ENCODE measurements at regions not wholly inside any gene's neighbourhood (a gene's known extent, or its start where the extent isn't known, plus 50 kb on each side); places are given as distances from the start of the nearest gene placed in this dataset.

- Histone ChIP-seq H3K4me1 (no peaks in the 10 kb centered on the region), H3K27me3 (no peaks in the 10 kb centered on the region), H3K4me3 (no peak overlapping the region), H3K9me3 (no peaks in the 10 kb centered on the region), H3K27ac (no peak overlapping the region), H3K36me3 (no peaks in the 10 kb centered on the region)
- TF ChIP-seq POLR2A (IDR thresholded peaks at IDR 0.05) (no peak), CTCF (IDR thresholded peaks at IDR 0.05) (no peak)
- no peak for DNase-seq
- WGBS (ENCODE audit: insufficient coverage, low coverage, low lambda C conversion rate, missing lambda C conversion rate): 63% methylated on average over 4 of the region's 4 CpGs
- ATAC-seq: no peak
- intact Hi-C loops (cut with DNase I): no loop called here
Observed at GRCh38 chr4:45186249-45186648, 459.9 kb upstream of the GNPDA2 start.

DNA sequence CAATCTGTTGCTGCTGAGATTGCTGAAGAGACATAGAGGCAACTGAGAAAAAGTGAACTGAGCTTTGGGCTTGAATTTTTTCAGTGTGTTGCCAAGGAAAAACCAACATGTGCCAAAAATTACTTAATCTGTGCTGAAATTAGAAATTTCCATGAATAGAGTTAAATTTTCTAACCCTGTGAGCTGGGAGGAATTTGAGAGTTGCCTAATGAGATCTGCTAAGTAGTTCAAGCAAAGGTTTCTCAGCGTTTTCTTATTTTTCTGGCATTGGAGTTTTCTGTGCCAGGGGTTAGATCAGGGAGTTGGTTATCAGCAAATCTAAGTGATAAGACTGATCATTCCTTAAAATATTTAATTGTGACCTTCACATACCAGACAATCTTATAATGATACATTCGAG is 457.5 kb upstream of the GNPDA2 start:
- intact Hi-C loops (cut with DNase I): no loop called here
- Histone ChIP-seq H3K4me3 (no peak overlapping the region), H3K4me1 (no peaks in the 10 kb centered on the region), H3K27ac (no peak overlapping the region), H3K9me3 (no peaks in the 10 kb centered on the region), H3K27me3 (no peaks in the 10 kb centered on the region), H3K36me3 (no peaks in the 10 kb centered on the region)
- 41% methylated on average over 2 of the region's 2 CpGs for WGBS (ENCODE audit: insufficient coverage, low coverage, low lambda C conversion rate, missing lambda C conversion rate)
- no peak for TF ChIP-seq CTCF (IDR thresholded peaks at IDR 0.05)
- no peak for TF ChIP-seq POLR2A (IDR thresholded peaks at IDR 0.05)
- ATAC-seq (no peak), DNase-seq (no peak)

- ATAC-seq: no peak
- WGBS (ENCODE audit: insufficient coverage, low coverage, low lambda C conversion rate, missing lambda C conversion rate): no CpG with 5 or more reads among the region's 6 CpGs
Observed at GRCh38 chr4:45172636-45173035, 446.3 kb upstream of the GNPDA2 start.

DNA sequence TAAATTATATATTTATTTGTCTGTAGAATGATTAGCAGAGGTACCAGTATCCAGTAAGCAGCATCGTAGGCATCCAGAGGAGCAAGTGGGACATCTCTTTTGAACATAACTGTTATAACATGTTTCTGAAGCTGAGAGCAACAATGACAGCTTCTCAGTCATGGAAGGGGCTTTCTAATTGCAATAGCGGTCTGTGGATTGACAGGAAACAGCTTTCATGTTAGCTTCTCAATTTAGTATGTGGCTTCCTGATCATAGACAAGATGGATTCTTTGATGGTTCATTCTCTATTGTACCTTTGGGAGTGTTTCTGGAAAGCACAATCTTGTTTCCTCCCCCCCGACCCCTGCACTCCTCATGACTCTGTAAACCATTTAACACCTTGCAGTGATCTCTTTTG is 434.6 kb upstream of the GNPDA2 start:
- ATAC-seq (no peak), DNase-seq (no peak)
- H3K4me3 ChIP-seq: no peak overlapping the region
- intact Hi-C loops (cut with DNase I): no loop called here
- H3K27me3 ChIP-seq: no peaks in the 10 kb centered on the region
- 21% methylated on average over 3 of the region's 3 CpGs for WGBS (ENCODE audit: insufficient coverage, low coverage, low lambda C conversion rate, missing lambda C conversion rate)
- no peaks in the 10 kb centered on the region for H3K9me3 ChIP-seq
- H3K27ac ChIP-seq: no peak overlapping the region
- H3K4me1 ChIP-seq: no peaks in the 10 kb centered on the region
- H3K36me3 ChIP-seq: no peaks in the 10 kb centered on the region
- TF ChIP-seq CTCF (IDR thresholded peaks at IDR 0.05) (no peak), POLR2A (IDR thresholded peaks at IDR 0.05) (no peak)

More at GRCh38 chr4:45172636-45173035, 446.3 kb upstream of the GNPDA2 start:
- intact Hi-C loops (cut with DNase I): no loop called here
- no peak overlapping the region for H3K27ac ChIP-seq
- H3K4me1 ChIP-seq: no peaks in the 10 kb centered on the region
- no peaks in the 10 kb centered on the region for H3K36me3 ChIP-seq
- H3K4me3 ChIP-seq: no peak overlapping the region
- no peak for TF ChIP-seq CTCF (IDR thresholded peaks at IDR 0.05)
- no peak for TF ChIP-seq POLR2A (IDR thresholded peaks at IDR 0.05)
- no peak for DNase-seq
- no peaks in the 10 kb centered on the region for H3K9me3 ChIP-seq
- H3K27me3 ChIP-seq: no peaks in the 10 kb centered on the region

Data from right lobe of liver (tissue), 6 donors.